NB4 (cell line): ENCODE measurements at regions not wholly inside any gene's neighbourhood (a gene's known extent, or its start where the extent isn't known, plus 50 kb on each side); places are given as distances from the start of the nearest gene placed in this dataset.

ENCODE experiments used
- DNase-seq: peaks from one replicate; pipeline ENCODE4 v3.0.0; 2010; ENCODE audit warnings: low read depth
- H3K4me3 ChIP-seq: one replicate; pipeline ENCODE4 v1.5.1; 2011; ENCODE audit warnings: mild to moderate bottlenecking, low read depth, low read length, moderate library complexity
- CTCF ChIP-seq: IDR thresholded peaks from one replicate; pipeline ENCODE4 v1.5.1; 2012; ENCODE audit warnings: low read depth, low read length
- MYC ChIP-seq: IDR thresholded peaks from 2 replicates; pipeline ENCODE4 v1.6.1; 2011; ENCODE audit warnings: low read depth, low read length
- POLR2A ChIP-seq: IDR thresholded peaks from 2 replicates; pipeline ENCODE4 v1.6.1; 2011; ENCODE audit warnings: mild to moderate bottlenecking; ENCODE audit not compliant: insufficient read length; ENCODE audit errors: extremely low read depth
- TF ChIP-seq, protein P1 (sequence below): IDR thresholded peaks from 2 replicates; pipeline ENCODE4 v1.6.1; 2011; ENCODE audit warnings: low read depth, low read length

DNA sequence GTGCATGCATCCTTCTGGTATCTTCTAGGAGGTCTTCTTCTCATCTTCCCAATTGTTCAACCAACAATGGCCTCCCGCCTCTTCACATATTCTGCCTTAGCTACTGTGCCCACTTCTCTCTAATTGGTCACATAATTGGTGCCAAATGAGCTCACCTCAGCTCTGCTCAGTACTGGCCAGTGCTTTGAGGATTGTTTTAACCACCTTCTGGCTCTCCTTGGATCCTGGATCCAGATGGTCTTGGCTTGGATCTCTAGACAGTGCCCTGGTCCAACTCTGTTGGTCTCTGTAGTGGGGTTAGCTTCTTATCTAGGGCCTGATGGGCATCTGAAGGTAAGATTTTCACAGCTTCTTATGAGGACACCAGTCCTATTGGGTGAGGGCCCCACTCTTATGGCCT lies 820.8 kb downstream of the TYW1 start:
- no peak for DNase-seq
- TF ChIP-seq, protein P1, sequence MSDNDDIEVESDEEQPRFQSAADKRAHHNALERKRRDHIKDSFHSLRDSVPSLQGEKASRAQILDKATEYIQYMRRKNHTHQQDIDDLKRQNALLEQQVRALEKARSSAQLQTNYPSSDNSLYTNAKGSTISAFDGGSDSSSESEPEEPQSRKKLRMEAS: no peak
- no peak for TF ChIP-seq POLR2A
- TF ChIP-seq MYC: no peak
- no peak for TF ChIP-seq CTCF

DNA sequence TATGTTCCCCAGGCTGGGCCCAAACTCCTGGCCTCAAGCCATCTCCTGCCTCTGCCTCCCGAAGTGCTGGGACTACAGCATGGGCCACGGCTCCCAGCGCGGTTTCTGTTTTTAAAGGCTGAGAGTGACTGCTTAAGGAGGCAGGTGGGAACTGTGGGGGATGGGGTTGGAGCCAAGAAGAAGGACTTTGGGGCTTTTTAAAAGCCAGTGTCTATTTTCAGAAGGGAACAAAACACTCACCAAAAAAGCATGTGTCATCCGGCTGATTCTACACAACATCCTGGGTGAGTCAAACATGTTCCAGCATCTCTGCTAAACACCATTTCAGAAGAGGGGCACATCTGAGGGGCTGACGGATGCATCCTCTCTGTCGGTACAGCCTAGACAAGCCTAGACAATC lies 824.5 kb downstream of the TYW1 start:
- no peak overlapping the region for H3K4me3 ChIP-seq
- no peak for DNase-seq
- TF ChIP-seq POLR2A (no peak), CTCF (no peak), MYC (no peak)
- TF ChIP-seq, protein P1: no peak

More for the DNA sequence above, 820.8 kb downstream of the TYW1 start:
- H3K4me3 ChIP-seq: no peak overlapping the region

- TF ChIP-seq POLR2A: no peak
- TF ChIP-seq MYC: no peak
- no peak for TF ChIP-seq CTCF
- TF ChIP-seq, protein P1: no peak
- no peak overlapping the region for H3K4me3 ChIP-seq
- no peak for DNase-seq
These were observed 826.7 kb downstream of the TYW1 start for GRCh38 chr7:67823345-67823744.

DNA sequence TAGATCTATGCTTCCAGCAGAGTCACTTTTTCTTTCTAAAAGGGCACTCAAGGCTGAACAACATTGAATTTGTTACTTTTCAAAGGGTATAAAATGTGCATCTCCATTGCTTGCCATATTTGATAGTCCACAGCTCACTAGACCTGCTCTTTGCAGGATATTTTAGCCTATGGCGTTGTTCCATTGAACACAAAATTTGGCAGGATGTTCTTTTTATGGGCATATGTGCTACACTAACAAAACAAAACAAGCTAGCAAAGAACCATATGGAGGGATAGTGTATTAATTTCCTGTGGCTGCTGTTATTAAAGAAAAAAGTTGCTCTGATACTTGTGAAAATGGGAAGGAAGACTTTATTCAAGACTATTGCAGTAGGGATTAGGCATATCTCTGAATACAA lies 828.7 kb downstream of the TYW1 start:
- TF ChIP-seq CTCF (no peak), POLR2A (no peak), MYC (no peak)
- TF ChIP-seq, protein P1: no peak
- H3K4me3 ChIP-seq: no peak overlapping the region
- DNase-seq: no peak

DNA sequence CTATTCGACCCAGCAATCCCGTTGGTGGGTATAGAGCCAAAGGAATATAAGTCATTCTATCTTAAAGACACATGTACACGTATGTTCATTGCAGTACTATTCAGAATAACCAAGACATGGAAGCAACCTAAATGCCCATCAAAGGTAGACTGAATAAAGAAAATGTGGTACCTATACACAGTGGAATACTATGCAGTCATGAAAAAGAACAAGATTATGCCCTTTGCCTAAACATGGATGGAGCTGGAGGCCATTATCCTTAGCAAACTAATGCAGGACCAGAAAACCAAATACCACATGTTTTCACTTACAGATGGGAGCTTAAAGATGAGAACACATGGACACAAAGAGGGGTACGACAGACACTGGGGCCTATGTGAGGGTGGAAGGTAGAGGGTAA lies 845.3 kb downstream of the TYW1 start:
- H3K4me3 ChIP-seq: no peak overlapping the region
- DNase-seq: no peak
- TF ChIP-seq POLR2A (no peak), CTCF (no peak), MYC (no peak)
- TF ChIP-seq, protein P1: no peak

DNA sequence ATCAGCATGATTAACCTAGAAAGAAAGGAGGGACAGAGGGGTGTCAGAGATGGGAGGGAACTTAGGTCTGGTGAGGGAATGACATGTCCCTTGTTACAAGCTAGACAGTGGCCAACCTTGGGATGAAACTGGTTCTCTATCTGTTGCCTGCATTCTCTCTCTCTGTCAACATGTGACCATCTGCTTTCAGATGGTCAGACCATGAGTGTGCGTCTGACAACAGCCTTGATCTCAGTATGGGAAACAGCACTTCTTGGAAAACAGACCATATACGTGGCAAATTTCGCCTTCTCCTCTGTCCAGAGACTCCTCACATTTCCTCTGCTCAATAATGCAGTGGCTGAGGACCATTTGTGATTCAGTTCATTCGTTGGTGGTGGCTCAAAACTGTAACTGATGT lies 845.9 kb downstream of the TYW1 start:
- H3K4me3 ChIP-seq: no peak overlapping the region
- DNase-seq: no peak
- TF ChIP-seq POLR2A (no peak), MYC (no peak), CTCF (no peak)
- TF ChIP-seq, protein P1: no peak
